ENCODE measurements at regions not wholly inside any gene's neighbourhood (a gene's known extent, or its start where the extent isn't known, plus 50 kb on each side); places are given as distances from the start of the nearest gene placed in this dataset.

- TF ChIP-seq CTCF (IDR thresholded peaks at IDR 0.05) (no peak), POLR2A (IDR thresholded peaks at IDR 0.05) (no peak)
Observed at GRCh38 chr5:104764197-104764596, 1201.6 kb upstream of the NUDT12 start.
